ENCODE measurements at regions not wholly inside any gene's neighbourhood (a gene's known extent, or its start where the extent isn't known, plus 50 kb on each side); places are given as distances from the start of the nearest gene placed in this dataset.

DNA sequence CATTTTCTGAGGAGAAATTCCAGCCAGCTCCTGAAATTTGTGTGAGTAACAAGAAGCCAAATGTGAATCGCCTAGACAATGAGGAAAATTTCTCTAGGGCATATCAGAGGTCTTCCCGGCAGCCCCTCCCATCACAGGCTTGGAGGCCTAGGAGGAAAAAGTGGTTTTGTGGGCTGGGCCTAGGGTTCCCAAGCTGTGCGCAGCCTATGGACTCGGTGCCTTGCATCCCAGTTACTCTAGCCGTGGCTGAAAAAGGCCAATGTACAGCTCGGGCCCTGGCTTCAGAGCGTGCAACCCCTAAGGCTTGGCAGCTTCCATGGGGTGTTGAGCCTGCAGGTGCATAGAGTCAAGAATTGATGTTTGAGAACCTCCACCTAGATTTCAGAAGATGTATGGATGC is 556.2 kb upstream of the DSEL start:
- TF ChIP-seq POLR2A (IDR thresholded peaks at IDR 0.05) (no peak), CTCF (IDR thresholded peaks at IDR 0.05) (no peak)

Measured in Peyer's patch (tissue), 4 donors.